AG04449 (cell line): ENCODE measurements at regions not wholly inside any gene's neighbourhood (a gene's known extent, or its start where the extent isn't known, plus 50 kb on each side); places are given as distances from the start of the nearest gene placed in this dataset.

Experiments used
- CTCF ChIA-PET: fragments of 350-600 bp; formaldehyde crosslinking; extraction: SDS; loops from one replicate; lab custom pipeline; 2021; ENCODE audit warnings: antibody characterized with exemption; lab: Yijun Ruan, JAX
- POLR2A ChIA-PET: fragments of 400-600, 350-600 bp; formaldehyde crosslinking; extraction: SDS; loops from one replicate; lab custom pipeline; 2020; ENCODE audit warnings: antibody characterized with exemption, inconsistent platforms; lab: Yijun Ruan, JAX
- DNase-seq: peaks from one replicate; pipeline ENCODE4 v3.0.0-alpha.2; 2010; ENCODE audit warnings: low read depth, low spot score
- H3K4me3 ChIP-seq: 2 replicates; pipeline ENCODE4 v1.5.1; 2011; ENCODE audit warnings: low read depth, mild to moderate bottlenecking, control low read depth, low read length
- TF ChIP-seq, protein P1 (sequence below): IDR thresholded peaks from one replicate; pipeline ENCODE4 v1.5.1; 2011; ENCODE audit warnings: mild to moderate bottlenecking, moderate library complexity, low read length, control low read depth, inconsistent platforms; ENCODE audit not compliant: insufficient read depth; ENCODE audit errors: missing control alignments

GRCh38 chr6:81475646-81476045 is 276.8 kb downstream of the TENT5A start:
- CTCF ChIA-PET: interaction anchor here (1.1 to 1.4 kb wide), 2 partner anchors 12 to 16 kb away, joined by 3 to 4 read pairs; no protein-coding TSS in a partner anchor
- DNase-seq: no peak
- TF ChIP-seq, protein P1, sequence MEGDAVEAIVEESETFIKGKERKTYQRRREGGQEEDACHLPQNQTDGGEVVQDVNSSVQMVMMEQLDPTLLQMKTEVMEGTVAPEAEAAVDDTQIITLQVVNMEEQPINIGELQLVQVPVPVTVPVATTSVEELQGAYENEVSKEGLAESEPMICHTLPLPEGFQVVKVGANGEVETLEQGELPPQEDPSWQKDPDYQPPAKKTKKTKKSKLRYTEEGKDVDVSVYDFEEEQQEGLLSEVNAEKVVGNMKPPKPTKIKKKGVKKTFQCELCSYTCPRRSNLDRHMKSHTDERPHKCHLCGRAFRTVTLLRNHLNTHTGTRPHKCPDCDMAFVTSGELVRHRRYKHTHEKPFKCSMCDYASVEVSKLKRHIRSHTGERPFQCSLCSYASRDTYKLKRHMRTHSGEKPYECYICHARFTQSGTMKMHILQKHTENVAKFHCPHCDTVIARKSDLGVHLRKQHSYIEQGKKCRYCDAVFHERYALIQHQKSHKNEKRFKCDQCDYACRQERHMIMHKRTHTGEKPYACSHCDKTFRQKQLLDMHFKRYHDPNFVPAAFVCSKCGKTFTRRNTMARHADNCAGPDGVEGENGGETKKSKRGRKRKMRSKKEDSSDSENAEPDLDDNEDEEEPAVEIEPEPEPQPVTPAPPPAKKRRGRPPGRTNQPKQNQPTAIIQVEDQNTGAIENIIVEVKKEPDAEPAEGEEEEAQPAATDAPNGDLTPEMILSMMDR: no peak
- POLR2A ChIA-PET: interaction anchor here (0.6 kb wide), 1 partner anchor 277 kb away, joined by 3 read pairs; no protein-coding TSS in a partner anchor
- no peak overlapping the region for H3K4me3 ChIP-seq

DNA sequence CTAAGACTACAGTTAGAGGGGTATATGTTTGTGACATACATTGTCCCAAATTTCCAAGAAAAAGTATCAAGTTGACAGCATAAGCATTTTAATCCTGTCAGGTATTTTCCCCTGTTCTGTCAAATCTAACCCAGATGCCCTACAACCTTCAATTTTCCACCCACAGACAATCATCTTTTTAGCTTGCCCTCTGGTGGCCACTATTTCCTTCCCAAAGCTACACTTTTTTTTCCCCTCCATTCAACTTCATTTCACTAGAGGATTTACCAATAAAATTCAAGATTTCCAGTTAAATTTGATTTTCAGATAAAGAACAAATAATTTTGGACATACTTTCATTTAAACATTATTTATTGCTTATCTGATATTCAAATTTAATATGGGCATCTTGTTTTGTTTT is 286.6 kb downstream of the TENT5A start:
- ChIA-PET CTCF (interaction anchor here (0.7 to 2.9 kb wide), 4 partner anchors 9 to 1282 kb away, joined by 3 to 10 read pairs (median 4); no protein-coding TSS in a partner anchor), POLR2A (no interaction called here)
- TF ChIP-seq, protein P1: peak; percentile 35
- no peak for DNase-seq
- no peak overlapping the region for H3K4me3 ChIP-seq

DNA sequence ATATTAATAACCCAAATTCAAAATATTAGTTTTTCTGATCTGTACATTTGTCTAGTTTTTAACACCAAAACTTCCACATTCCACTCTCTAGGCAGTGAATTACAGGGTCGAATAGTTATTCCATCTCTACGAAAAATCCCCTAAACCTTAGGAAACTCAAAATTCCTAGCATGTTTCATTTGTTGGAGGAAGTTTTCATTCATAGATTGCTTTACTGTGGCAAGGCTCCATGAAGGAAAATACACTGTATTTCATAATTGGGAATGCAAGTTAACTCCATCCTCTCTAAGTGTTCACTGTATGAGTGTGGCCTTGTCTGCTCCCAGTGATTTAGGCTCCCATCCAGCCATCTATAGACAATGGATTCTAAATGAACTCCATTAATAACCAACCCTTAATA is 296.1 kb downstream of the TENT5A start:
- no peak overlapping the region for H3K4me3 ChIP-seq
- TF ChIP-seq, protein P1: no peak
- no peak for DNase-seq
- ChIA-PET CTCF (interaction anchor here (3.2 kb wide), 1 partner anchor 10 kb away, joined by 10 read pairs; no protein-coding TSS in a partner anchor), POLR2A (no interaction called here)

GRCh38 chr6:81455641-81456040 is 296.8 kb downstream of the TENT5A start:
- ChIA-PET CTCF (interaction anchor here (3.2 kb wide), 1 partner anchor 10 kb away, joined by 10 read pairs; no protein-coding TSS in a partner anchor), POLR2A (no interaction called here)
- no peak for DNase-seq

DNA sequence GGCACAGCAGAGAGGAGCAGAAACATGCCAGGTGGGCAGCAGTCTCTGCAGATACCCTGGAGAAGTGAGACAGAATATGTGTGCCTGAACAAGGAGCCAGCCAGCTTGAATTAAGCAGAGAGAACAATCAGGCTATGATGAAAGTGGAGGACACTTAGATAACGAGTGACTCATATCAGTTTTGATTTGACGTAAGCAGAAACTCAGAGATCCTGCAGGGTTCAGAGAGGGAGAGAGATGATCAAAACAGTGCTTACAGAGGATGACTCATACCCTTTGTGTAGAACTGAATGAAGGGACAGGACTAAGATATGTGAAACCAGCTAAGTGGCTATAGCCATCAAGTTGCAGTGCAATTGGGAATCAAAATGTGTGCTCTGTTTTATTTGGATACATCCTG is 300.7 kb downstream of the TENT5A start:
- ChIA-PET POLR2A (no interaction called here), CTCF (no interaction called here)
- peak; percentile 63 for DNase-seq
- TF ChIP-seq, protein P1: no peak
- H3K4me3 ChIP-seq: no peak overlapping the region

More at GRCh38 chr6:81455641-81456040, 296.8 kb downstream of the TENT5A start:
- TF ChIP-seq, protein P1: no peak
- no peak overlapping the region for H3K4me3 ChIP-seq

DNA sequence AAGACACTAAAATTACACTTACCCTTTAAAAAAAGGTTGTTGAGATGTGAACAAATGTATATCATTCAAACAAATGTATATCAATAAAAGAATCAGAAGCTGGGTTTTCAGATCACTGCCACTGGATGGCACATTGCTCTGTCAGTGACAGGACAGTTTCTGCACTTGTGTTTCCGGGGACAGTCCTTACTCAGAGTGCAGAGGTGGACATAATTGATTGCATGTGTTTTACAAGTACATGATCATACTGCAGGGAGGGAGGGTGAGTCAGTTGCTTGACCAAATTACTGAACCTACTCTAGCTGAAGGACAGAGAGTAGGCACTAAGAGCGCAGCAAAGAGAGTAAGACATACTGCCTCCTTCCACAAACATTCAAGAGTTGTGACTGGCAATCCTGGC is 302.3 kb downstream of the TENT5A start:
- no peak overlapping the region for H3K4me3 ChIP-seq
- TF ChIP-seq, protein P1: peak; percentile 2
- ChIA-PET CTCF (no interaction called here), POLR2A (no interaction called here)
- peak; percentile 37 for DNase-seq
